Kidney epithelial cell (primary cell): ENCODE measurements at regions not wholly inside any gene's neighbourhood (a gene's known extent, or its start where the extent isn't known, plus 50 kb on each side); places are given as distances from the start of the nearest gene placed in this dataset.

ENCODE experiments used
- DNase-seq: peaks from one replicate; pipeline ENCODE4 v3.0.0-alpha.2; 2010; ENCODE audit warnings: low read depth
- H3K27me3 ChIP-seq: 2 replicates; pipeline ENCODE4 v1.6.0; 2011; ENCODE audit warnings: low read length; ENCODE audit not compliant: control insufficient read depth, insufficient read depth
- H3K36me3 ChIP-seq: 2 replicates; pipeline ENCODE4 v1.5.1; 2011; ENCODE audit warnings: low read length; ENCODE audit not compliant: control insufficient read depth, insufficient read depth
- H3K4me3 ChIP-seq: 2 replicates; pipeline ENCODE4 v1.5.1; 2011; ENCODE audit warnings: low read depth, mild to moderate bottlenecking, control low read depth, low read length
- TF ChIP-seq, protein P1 (sequence below): IDR thresholded peaks from 2 replicates; pipeline ENCODE4 v1.5.1; 2011; ENCODE audit warnings: mild to moderate bottlenecking, moderate library complexity, low read length, control low read depth, inconsistent platforms; ENCODE audit not compliant: insufficient read depth, poor library complexity, severe bottlenecking

DNA sequence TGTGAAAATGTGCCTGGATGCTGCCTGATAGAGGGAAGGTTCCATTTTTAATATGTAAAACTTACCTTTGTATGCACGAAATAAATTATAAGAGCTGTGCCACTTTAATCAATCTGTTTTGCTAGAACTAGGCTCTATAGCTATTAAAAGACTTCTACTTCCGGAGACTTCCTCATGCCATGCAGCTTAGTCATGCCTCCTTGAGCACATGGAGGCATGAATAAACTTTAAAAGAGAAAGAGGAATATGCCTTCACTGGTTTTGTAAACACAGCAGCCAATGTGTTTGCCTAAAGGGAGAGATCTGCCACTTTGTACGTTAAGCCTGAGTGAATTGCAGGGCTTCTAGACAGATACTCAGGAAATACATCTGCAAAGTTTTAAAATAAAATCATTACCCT is 604.6 kb downstream of the LRRIQ3 start:
- Histone ChIP-seq H3K27me3 (no peaks in the 10 kb centered on the region), H3K36me3 (no peaks in the 10 kb centered on the region), H3K4me3 (no peak overlapping the region)
- DNase-seq, result peak; percentile 64
- TF ChIP-seq, protein P1, sequence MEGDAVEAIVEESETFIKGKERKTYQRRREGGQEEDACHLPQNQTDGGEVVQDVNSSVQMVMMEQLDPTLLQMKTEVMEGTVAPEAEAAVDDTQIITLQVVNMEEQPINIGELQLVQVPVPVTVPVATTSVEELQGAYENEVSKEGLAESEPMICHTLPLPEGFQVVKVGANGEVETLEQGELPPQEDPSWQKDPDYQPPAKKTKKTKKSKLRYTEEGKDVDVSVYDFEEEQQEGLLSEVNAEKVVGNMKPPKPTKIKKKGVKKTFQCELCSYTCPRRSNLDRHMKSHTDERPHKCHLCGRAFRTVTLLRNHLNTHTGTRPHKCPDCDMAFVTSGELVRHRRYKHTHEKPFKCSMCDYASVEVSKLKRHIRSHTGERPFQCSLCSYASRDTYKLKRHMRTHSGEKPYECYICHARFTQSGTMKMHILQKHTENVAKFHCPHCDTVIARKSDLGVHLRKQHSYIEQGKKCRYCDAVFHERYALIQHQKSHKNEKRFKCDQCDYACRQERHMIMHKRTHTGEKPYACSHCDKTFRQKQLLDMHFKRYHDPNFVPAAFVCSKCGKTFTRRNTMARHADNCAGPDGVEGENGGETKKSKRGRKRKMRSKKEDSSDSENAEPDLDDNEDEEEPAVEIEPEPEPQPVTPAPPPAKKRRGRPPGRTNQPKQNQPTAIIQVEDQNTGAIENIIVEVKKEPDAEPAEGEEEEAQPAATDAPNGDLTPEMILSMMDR, result no peak

DNA sequence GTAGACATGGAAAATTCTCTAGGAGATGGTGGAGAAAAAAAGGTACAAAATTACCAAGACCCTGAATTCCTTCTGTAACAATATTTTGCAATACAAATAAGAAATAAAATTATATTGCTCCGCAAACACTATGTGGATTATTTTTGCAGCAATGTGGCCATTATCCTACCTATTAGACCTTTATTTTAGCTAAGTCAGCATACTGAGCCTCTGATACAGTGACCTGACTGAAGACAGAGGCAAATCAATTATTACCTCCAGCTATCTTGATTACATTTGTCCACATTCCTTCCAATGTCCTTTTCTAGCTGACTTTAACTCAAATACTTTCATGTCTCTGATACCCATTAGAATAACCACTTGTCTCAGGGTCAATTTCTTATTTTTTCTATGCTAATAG is 610.9 kb downstream of the LRRIQ3 start:
- DNase-seq, result no peak
- TF ChIP-seq, protein P1, result no peak
- no peaks in the 10 kb centered on the region for H3K36me3 ChIP-seq

DNA sequence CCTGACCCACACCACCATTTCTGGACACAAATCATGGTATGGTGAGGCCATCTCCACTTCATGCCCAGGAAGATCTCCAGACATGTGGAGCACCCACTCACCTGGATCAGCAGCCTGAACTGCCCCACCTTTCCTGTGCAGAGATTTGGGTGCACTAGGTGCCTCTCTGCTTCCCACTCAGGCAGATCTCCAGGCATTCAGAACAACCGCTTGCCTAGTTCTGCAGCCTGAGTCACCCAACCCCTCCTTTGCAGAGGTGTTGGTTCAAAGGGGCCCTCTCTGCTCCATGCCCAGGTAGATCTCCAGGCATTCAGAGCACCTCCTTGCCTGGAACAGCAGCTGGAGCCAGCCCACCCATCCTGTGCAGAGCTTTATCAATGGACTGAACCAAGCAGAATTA is 620.8 kb downstream of the LRRIQ3 start:
- TF ChIP-seq, protein P1, result no peak
- Histone ChIP-seq H3K4me3 (no peak overlapping the region), H3K36me3 (no peaks in the 10 kb centered on the region), H3K27me3 (no peaks in the 10 kb centered on the region)
- no peak for DNase-seq

More for the DNA sequence above, 610.9 kb downstream of the LRRIQ3 start:
- Histone ChIP-seq H3K27me3 (no peaks in the 10 kb centered on the region), H3K4me3 (no peak overlapping the region)

DNA sequence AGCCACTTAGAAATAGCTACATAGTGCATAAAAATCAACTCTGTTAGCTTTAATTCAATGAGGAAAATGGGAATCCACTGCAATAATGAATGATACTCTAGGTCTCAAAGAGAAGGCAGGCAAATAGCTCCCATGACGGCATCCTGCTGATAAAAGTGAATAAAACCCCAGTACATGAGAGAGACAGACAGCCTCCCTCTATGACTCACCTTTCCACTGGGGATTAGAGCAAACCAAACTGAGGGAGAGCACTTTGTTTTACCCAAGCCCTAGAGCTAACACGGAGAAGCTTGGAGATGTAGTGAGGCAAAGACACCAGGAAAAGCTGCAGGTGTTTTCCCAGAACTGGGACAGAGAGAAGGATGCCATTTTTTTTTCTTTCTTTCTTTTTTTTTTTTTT is 621.9 kb downstream of the LRRIQ3 start:
- DNase-seq, result no peak
- no peaks in the 10 kb centered on the region for H3K27me3 ChIP-seq
- H3K4me3 ChIP-seq, result no peak overlapping the region
- no peaks in the 10 kb centered on the region for H3K36me3 ChIP-seq
- TF ChIP-seq, protein P1, result no peak

DNA sequence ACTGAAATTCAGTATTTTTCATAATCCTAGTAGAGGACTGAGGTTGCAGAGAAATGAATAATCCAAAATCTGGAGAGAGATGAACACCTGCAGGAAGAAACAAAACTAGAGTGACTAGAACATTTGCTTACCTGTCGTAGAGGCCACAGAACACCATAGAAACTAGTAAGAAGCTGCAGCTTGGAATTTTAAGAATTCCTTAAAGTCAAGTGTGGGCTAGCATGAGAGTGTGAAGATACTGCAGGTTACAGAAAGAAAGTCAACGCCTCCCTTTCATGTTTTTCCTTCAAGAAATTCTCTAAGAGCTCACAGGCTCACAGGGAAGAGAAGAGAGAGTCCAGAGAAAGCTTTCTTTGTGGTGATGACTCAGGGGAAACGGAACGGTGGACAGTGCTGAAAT is 633.7 kb downstream of the LRRIQ3 start:
- TF ChIP-seq, protein P1, result no peak
- DNase-seq, result no peak
- Histone ChIP-seq H3K4me3 (no peak overlapping the region), H3K27me3 (no peaks in the 10 kb centered on the region), H3K36me3 (no peaks in the 10 kb centered on the region)

DNA sequence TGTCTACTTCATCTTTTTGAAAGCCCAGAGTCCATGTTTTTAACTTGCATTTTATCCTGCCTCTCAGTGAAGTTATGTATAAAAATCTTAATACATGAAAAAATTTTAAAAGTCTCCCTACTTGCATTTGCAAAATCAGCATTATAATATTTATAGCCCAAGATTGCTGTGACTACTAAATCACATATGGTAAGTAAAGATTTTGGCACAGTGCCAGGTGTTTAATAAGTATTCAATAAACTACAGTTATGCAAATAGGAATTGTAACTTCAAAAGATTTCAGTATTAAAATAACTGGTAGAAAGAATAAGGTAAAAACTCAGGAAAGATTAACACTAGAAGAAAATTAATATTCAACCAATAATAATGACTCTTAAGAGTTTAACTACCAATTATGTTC is 641.7 kb downstream of the LRRIQ3 start:
- H3K27me3 ChIP-seq, result no peaks in the 10 kb centered on the region
- DNase-seq, result no peak
- no peak overlapping the region for H3K4me3 ChIP-seq
- TF ChIP-seq, protein P1, result no peak
- H3K36me3 ChIP-seq, result no peaks in the 10 kb centered on the region
